Stimulated activated naive B cell treated with anti-CD40 and anti-IgM and Interleukin-4, amounts not matched to agents 10 μg/mL and 1 μg/mL and 100 μg/mL, for 72 hours (primary cell): ENCODE measurements at regions not wholly inside any gene's neighbourhood (a gene's known extent, or its start where the extent isn't known, plus 50 kb on each side); places are given as distances from the start of the nearest gene placed in this dataset.
"Not testable (repeated sequence)": the region's sequence is repeated elsewhere in the genome, so short reads cannot be mapped to it uniquely, and the experiment has no call there.

Experiments used
- ATAC-seq, 2 donors: fragments of 150-1000 bp; cut with Tn5 transposase; replicated peaks; 2 replicates each; pipeline ENCODE4 v1.10.0; 2021; ENCODE audit warnings: moderate library complexity in 1 of 2
- DNase-seq: peaks from one replicate; pipeline ENCODE4 v3.0.0; 2021
- H3K27ac Mint-ChIP-seq: one replicate; pipeline ENCODE4 v1.8.0; 2022; ENCODE audit warnings: mild to moderate bottlenecking, mixed read lengths
- H3K27me3 Mint-ChIP-seq, 2 donors: one replicate each; pipeline ENCODE4 v1.8.0; 2022; ENCODE audit warnings: mixed read lengths in 2 of 2
- H3K36me3 Mint-ChIP-seq, 2 donors: one replicate each; pipeline ENCODE4 v1.8.0; 2022; ENCODE audit warnings: mixed read lengths in 2 of 2, mild to moderate bottlenecking in 1 of 2
- H3K4me1 Mint-ChIP-seq, 2 donors: one replicate each; pipeline ENCODE4 v1.8.0; 2022; ENCODE audit warnings: mixed read lengths in 2 of 2, mild to moderate bottlenecking in 1 of 2
- H3K4me3 Mint-ChIP-seq, 2 donors: one replicate each; pipeline ENCODE4 v1.8.0; 2022; ENCODE audit warnings: mild to moderate bottlenecking in 2 of 2, mixed read lengths in 2 of 2, moderate library complexity in 1 of 2
- H3K9me3 Mint-ChIP-seq, 2 donors: one replicate each; pipeline ENCODE4 v1.8.0; 2022; ENCODE audit warnings: mixed read lengths in 2 of 2, mild to moderate bottlenecking in 1 of 2

DNA sequence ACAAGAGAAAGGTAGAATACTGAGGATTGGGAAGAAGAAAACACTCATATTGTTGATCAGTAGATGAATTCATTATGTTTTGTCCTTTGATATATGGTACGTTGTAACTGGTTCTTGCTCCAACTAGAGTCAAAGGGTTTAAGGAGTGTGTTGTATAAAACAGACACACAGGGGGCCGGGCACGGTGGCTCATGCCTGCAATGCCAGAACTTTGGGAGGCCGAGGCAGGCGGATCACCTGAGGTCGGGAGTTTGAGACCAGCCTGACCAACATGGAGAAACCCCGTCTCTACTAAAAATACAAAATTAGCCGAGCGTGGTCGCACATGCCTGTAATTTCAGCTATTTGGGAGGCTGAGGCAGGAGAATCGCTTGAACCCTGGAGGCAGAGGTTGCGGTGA, 1624.0 kb upstream of the AGA start:
- not testable (repeated sequence) for H3K27me3 Mint-ChIP-seq, H3K4me3 Mint-ChIP-seq, H3K36me3 Mint-ChIP-seq, H3K9me3 Mint-ChIP-seq, H3K27ac Mint-ChIP-seq, ATAC-seq, H3K4me1 Mint-ChIP-seq, DNase-seq

DNA sequence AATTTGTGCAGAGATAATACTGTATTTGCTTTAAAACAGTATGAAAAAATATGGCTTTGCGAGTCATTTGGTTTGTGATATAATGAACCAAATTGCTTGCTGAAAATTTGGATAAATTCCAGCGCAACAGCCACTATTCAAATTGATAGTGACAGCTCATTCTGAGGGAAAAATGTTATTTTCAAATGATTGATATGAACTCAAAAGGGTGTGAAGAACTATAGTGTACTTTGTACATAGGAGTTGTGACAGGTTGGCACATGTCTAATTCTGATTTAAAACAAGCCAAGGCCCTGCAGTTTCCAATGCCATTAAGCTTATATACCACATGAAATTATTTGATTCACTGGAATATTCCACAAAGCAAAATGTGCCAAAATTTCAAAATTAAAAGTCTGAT, 1628.9 kb upstream of the AGA start:
- H3K4me1 Mint-ChIP-seq: no peaks in the 10 kb centered on the region
- no peak overlapping the region for H3K4me3 Mint-ChIP-seq
- no peak for DNase-seq
- H3K27ac Mint-ChIP-seq: no peak overlapping the region
- peaks cover 4% of the 10 kb centered on the region in 2 donors for H3K9me3 Mint-ChIP-seq
- H3K36me3 Mint-ChIP-seq: no peaks in the 10 kb centered on the region
- no peak for ATAC-seq
- H3K27me3 Mint-ChIP-seq: no peaks in the 10 kb centered on the region

DNA sequence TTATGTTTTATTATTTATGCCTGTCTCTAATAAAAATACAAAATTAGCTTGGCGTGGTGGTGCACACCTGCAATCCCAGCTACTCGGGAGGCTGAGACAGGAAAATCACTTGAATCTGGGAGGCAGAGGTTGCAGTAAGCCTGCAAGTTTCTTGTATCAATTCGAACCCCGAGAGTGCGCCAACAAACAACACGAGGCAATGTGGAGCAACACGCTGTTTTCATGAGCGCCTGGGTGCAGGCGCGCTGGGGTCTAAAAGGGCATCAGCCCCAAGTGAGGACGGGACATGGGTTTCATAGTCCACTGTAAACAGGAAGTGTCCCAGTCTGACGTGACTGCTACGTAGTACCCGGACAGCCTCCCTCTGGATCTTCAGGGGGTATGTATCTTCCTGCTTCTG, 1634.6 kb upstream of the AGA start:
- Mint-ChIP-seq H3K4me3 (no peak overlapping the region), H3K9me3 (peaks cover 4 to 9% of the 10 kb centered on the region in 2 donors), H3K27ac (no peak overlapping the region), H3K27me3 (no peaks in the 10 kb centered on the region), H3K36me3 (no peaks in the 10 kb centered on the region), H3K4me1 (no peaks in the 10 kb centered on the region)
- ATAC-seq (no peak), DNase-seq (no peak)

DNA sequence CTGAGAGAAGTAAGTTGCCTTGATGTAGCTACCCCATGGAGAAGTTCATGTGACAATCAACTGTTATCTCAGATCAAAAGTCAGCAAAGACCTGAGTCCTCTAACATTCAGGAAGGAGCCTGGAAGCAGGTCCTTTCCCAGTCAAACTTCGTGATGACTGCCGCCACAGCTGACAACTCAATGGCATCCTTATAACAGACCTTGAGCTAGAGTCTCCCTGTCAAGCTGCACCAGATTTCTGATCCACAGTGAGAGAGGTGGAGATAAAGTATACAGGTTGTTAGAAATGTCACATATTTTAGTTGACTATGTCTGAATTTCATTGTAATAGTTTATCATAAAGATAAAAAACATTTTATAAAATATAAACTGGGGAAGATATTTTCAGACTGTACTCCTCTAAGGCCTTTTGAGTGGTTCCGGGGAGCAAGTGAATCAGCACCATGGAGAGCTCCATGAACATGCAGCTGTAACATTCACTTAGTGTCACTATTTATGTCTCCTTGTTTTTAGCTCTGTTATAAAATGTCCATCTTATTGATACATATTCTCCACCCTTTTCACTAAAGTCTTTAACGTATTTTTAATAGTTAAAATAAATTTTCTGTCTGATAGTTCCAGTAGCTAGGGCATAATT, 1653.5 kb upstream of the AGA start:
- peaks cover 8 to 10% of the 10 kb centered on the region in 2 donors for H3K9me3 Mint-ChIP-seq
- ATAC-seq (no peak), DNase-seq (no peak)
- H3K4me3 Mint-ChIP-seq: no peak overlapping the region
- H3K4me1 Mint-ChIP-seq: no peaks in the 10 kb centered on the region
- H3K27ac Mint-ChIP-seq: no peak overlapping the region
- H3K27me3 Mint-ChIP-seq: no peaks in the 10 kb centered on the region
- no peaks in the 10 kb centered on the region for H3K36me3 Mint-ChIP-seq

DNA sequence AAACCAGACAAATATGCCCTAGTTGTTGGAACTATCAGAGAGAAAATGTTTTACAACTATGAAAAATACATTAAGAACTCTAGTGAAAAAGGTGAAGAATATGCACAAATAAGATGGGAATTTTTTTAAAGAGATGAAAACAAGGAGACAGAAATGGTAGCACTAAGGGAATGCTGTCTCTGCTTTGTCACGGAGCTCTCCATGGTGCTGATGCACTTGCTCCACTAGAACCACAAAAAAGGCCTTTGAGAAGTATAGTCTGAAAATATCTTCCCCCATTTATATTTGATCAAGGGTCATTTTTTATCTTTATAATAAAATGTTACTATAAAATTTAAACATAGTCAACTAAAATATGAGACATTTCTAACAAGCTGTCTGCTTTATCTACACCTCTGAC, 1655.5 kb upstream of the AGA start:
- no peak overlapping the region for H3K27ac Mint-ChIP-seq
- H3K9me3 Mint-ChIP-seq: peaks cover 0 to 5% of the 10 kb centered on the region in 2 donors
- H3K4me1 Mint-ChIP-seq: no peaks in the 10 kb centered on the region
- DNase-seq (no peak), ATAC-seq (no peak)
- no peaks in the 10 kb centered on the region for H3K36me3 Mint-ChIP-seq
- no peaks in the 10 kb centered on the region for H3K27me3 Mint-ChIP-seq
- no peak overlapping the region for H3K4me3 Mint-ChIP-seq

DNA sequence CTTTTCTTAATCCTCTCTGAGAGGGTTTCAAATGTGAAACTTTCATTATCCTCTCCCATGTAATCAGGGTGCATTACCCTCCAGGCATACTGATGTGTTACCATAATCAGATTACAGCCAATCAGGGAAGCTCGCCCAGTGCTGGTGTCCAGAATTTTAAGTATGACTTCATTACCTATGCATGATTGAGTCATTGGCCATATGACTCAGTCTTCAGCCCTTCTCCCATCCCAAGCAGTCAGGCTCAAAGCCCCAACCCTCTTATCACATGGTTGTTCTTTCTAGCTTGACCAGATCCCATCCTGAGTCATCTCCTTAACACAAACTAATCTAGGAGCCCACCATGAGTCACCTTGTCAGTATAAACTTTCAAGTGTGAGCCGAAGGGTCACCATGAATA, 1668.1 kb upstream of the AGA start:
- Mint-ChIP-seq H3K36me3 (no peaks in the 10 kb centered on the region), H3K4me3 (no peak overlapping the region), H3K27ac (no peak overlapping the region), H3K4me1 (no peaks in the 10 kb centered on the region), H3K27me3 (no peaks in the 10 kb centered on the region), H3K9me3 (peaks cover 0 to 4% of the 10 kb centered on the region in 2 donors)
- no peak for DNase-seq
- ATAC-seq: no peak

DNA sequence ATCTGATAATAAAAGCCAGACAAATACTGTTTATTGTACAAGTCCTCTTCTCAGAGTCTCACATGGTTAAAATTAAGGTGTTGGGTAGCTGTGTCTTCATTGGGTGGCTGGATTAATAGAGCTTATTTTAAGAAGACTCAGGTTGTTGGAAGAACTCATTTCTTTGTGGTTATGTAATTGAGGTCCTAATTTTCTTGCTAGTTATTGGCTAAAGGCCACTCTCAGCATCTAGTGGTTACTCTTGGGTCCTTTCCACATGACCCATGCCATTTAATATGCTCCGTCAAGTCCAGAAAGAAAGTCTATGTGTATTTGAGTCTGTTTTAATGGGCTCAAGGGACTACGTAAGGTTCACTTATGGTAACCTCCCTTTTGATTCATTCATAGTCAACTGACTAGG, 1668.6 kb upstream of the AGA start:
- no peaks in the 10 kb centered on the region for H3K27me3 Mint-ChIP-seq
- peaks cover 0 to 4% of the 10 kb centered on the region in 2 donors for H3K9me3 Mint-ChIP-seq
- ATAC-seq (no peak), DNase-seq (no peak)
- no peak overlapping the region for H3K27ac Mint-ChIP-seq
- no peaks in the 10 kb centered on the region for H3K36me3 Mint-ChIP-seq
- no peaks in the 10 kb centered on the region for H3K4me1 Mint-ChIP-seq
- H3K4me3 Mint-ChIP-seq: no peak overlapping the region

DNA sequence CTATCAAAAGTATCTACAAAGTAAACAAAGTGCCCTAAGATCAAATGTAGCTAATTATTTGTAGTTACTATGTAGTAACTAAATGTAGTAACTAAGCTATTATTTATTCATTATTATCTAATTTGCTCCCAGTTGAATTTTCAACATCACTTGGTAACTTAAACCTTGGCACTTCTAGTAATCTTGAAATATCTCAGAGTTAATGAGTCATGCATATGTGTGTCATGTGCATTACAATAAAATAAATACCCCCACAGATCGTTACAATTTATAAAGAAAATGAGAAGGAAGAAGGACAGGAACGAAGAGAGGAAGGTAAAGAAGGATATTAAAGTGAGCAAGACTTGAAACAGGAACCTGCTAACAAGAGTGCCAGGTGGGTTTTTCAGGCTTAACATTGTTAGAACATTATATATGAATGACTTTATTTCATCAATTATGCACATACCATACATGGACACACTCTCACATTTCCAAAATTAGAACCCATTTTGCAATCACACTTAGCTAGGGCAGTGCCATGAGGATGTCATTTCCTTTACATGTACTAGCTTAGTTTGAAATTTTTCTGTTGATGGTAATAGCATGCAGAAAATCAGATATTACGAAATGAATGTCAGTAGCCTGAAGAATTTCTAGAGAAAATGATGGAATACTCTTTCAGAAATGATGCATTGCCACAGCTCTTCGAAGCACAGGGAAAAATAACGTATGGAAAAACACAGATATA, 1670.4 kb upstream of the AGA start:
- no peaks in the 10 kb centered on the region for H3K4me1 Mint-ChIP-seq
- no peaks in the 10 kb centered on the region for H3K27me3 Mint-ChIP-seq
- H3K36me3 Mint-ChIP-seq: no peaks in the 10 kb centered on the region
- no peak for ATAC-seq
- no peak overlapping the region for H3K27ac Mint-ChIP-seq
- H3K9me3 Mint-ChIP-seq: peaks cover 0 to 3% of the 10 kb centered on the region in 2 donors
- H3K4me3 Mint-ChIP-seq: no peak overlapping the region
- no peak for DNase-seq

DNA sequence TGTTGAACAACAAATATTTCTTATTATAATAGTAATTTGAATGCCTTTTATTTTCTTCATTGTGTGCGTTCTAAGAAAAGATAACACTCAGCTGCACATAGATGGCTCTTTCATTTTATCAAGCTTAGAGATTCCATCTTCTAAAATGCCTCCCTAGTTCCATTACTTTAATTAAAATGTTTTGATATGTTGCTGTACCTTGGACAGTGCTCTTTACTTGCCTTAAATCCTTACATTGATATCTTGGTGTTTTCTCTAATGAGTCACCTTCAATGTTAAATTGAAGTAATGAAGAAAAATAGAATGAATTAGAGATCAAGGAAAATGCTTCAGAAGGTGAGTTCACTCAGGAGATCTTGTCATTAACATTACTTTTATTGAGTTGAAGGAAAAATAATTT, 1672.4 kb upstream of the AGA start:
- Mint-ChIP-seq H3K36me3 (no peaks in the 10 kb centered on the region), H3K27me3 (no peaks in the 10 kb centered on the region), H3K27ac (no peak overlapping the region), H3K4me3 (no peak overlapping the region), H3K9me3 (peaks cover 0 to 3% of the 10 kb centered on the region in 2 donors), H3K4me1 (no peaks in the 10 kb centered on the region)
- DNase-seq (no peak), ATAC-seq (no peak)

DNA sequence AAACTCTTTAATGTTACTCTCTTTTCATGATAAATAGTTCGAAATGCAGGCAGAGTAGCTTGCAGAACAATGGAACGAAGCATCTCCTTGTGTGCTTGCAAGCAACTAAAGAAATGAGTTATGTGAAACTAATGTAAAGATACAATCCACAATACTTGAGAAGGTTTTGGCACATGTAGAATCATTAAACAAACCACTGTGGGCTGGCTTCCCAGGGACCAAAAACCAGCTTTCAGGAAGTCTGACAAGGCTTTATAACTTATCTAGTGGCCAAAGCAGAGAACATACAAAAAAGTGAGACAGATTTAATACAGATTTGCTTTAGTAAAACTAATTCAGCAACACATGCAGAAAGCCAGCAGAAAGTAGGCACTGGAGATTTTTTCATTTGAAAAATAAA, 1673.8 kb upstream of the AGA start:
- DNase-seq: no peak

DNA sequence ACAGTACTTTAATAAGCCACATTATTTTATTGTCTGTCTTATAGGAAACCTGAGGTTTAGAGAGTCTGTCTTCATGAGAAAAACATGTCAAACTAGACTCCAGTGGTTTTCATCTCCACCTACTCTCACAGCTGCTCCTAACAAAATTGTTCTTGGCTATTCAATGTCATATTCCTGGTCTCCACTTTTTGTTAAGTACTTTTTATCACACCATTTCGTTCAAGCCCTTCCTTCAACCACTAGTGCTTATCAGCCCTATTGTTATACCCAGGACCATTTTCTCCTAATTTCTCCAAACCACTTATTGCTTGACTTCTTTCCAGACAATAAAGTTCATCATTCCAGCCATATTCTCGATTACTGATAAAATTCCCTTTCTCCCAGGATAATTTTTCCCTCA, 1674.3 kb upstream of the AGA start:
- H3K4me1 Mint-ChIP-seq: no peaks in the 10 kb centered on the region
- no peaks in the 10 kb centered on the region for H3K27me3 Mint-ChIP-seq
- H3K36me3 Mint-ChIP-seq: no peaks in the 10 kb centered on the region
- DNase-seq: no peak
- H3K4me3 Mint-ChIP-seq: no peak overlapping the region
- no peak for ATAC-seq
- peaks cover 0 to 1% of the 10 kb centered on the region in 2 donors for H3K9me3 Mint-ChIP-seq
- H3K27ac Mint-ChIP-seq: no peak overlapping the region

More for the DNA sequence above, 1673.8 kb upstream of the AGA start:
- Mint-ChIP-seq H3K9me3 (peaks cover 0 to 3% of the 10 kb centered on the region in 2 donors), H3K4me3 (no peak overlapping the region), H3K36me3 (no peaks in the 10 kb centered on the region), H3K27ac (no peak overlapping the region), H3K4me1 (no peaks in the 10 kb centered on the region), H3K27me3 (no peaks in the 10 kb centered on the region)
- no peak for ATAC-seq

DNA sequence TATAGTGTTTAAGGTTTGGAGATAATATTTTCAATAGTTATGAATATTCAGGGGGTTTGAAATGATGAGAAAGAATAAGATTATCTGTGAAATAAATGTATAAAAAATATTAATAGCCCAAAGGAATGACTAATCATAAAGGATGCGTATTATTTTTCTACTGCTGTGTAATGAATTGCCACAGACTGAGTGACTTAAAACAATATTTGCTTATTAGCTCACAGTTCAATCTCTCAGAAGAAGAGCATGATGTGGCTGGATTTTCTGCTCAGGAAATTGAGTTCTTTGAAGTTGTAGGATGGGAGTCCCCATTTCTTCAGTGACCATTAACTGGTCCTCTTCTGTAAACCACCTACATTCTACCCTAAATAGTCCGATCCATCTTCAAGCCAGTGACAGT, 1680.8 kb upstream of the AGA start:
- H3K36me3 Mint-ChIP-seq: no peaks in the 10 kb centered on the region
- no peak for DNase-seq
- no peaks in the 10 kb centered on the region for H3K27me3 Mint-ChIP-seq
- peaks cover 3 to 9% of the 10 kb centered on the region in 2 donors for H3K9me3 Mint-ChIP-seq
- no peak for ATAC-seq
- no peak overlapping the region for H3K27ac Mint-ChIP-seq
- no peaks in the 10 kb centered on the region for H3K4me1 Mint-ChIP-seq
- H3K4me3 Mint-ChIP-seq: no peak overlapping the region

DNA sequence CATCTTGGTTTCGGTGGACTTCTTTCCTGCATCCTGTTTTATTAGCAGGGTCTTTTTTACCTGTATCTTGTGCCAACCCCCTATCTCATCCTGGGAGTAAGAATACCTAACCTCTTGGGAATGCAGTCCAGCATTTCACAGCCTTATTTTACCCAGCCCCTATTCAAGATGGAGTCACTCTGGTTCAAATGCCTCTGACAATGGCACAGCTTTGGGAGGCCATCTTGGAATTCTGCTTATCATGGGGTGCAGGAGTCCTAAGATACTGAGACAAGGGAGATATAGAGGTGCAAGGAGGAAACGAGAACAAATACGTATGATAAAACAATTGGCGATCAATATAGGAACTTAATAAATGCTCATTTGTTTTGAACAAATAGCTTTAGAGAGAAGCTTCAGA, 1682.2 kb upstream of the AGA start:
- no peaks in the 10 kb centered on the region for H3K36me3 Mint-ChIP-seq
- no peaks in the 10 kb centered on the region for H3K27me3 Mint-ChIP-seq
- DNase-seq (no peak), ATAC-seq (no peak)
- peaks cover 3 to 9% of the 10 kb centered on the region in 2 donors for H3K9me3 Mint-ChIP-seq
- H3K4me3 Mint-ChIP-seq: no peak overlapping the region
- no peaks in the 10 kb centered on the region for H3K4me1 Mint-ChIP-seq
- H3K27ac Mint-ChIP-seq: no peak overlapping the region

DNA sequence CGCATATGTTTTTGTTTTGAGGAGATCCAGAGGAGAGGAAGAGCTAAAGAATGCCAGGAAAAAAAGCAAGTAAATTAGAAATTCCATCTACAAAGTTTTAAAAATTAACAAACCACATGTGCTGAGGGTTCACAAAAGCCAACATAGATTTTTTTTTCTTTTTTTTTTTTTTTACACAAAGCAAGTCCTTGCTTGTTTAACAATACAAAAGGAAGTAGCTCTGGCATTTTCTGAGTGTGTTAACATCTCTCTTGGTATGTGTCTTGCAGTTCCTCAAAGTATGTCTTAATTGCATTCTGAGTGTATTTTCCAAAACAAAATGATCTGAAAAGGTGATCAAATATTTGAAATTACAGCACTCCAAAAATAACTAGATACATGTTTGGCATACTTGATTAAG, 1682.7 kb upstream of the AGA start:
- H3K27ac Mint-ChIP-seq: no peak overlapping the region
- ATAC-seq (no peak), DNase-seq (no peak)
- H3K36me3 Mint-ChIP-seq: no peaks in the 10 kb centered on the region
- no peak overlapping the region for H3K4me3 Mint-ChIP-seq
- H3K9me3 Mint-ChIP-seq: peaks cover 3 to 9% of the 10 kb centered on the region in 2 donors
- H3K27me3 Mint-ChIP-seq: no peaks in the 10 kb centered on the region
- H3K4me1 Mint-ChIP-seq: no peaks in the 10 kb centered on the region

DNA sequence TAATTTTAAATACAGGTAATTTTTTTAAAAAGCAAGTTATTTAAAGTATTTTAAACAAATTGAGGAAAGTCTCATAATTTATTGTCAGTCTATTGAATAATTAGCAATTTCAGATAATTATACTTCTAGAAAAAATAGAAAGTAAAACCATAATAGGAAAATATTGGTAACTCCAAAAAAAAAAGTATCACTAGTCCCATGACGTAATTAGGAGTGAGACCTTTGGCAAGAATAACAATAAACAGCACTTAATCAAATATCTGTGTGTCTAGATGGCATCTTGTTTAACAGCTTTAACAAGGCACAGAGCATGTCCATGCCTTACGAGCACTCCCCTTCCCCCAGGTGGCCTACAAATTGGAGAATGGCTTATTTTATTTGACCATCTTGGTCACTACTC, 1683.6 kb upstream of the AGA start:
- H3K9me3 Mint-ChIP-seq: peaks cover 3 to 9% of the 10 kb centered on the region in 2 donors
- ATAC-seq (no peak), DNase-seq (no peak)
- H3K36me3 Mint-ChIP-seq: no peaks in the 10 kb centered on the region
- no peak overlapping the region for H3K27ac Mint-ChIP-seq
- H3K4me1 Mint-ChIP-seq: no peaks in the 10 kb centered on the region
- no peak overlapping the region for H3K4me3 Mint-ChIP-seq
- no peaks in the 10 kb centered on the region for H3K27me3 Mint-ChIP-seq
